Esophagus muscularis mucosa (tissue), 3 donors: ENCODE measurements at regions not wholly inside any gene's neighbourhood (a gene's known extent, or its start where the extent isn't known, plus 50 kb on each side); places are given as distances from the start of the nearest gene placed in this dataset.
"Not testable (repeated sequence)": the region's sequence is repeated elsewhere in the genome, so short reads cannot be mapped to it uniquely, and the experiment has no call there.

ENCODE experiments used
- POLR2AphosphoS5 ChIP-seq, 2 donors: sonication (generic); formaldehyde crosslinking; IDR thresholded peaks; one replicate each; pipeline ENCODE4 v1.6.1; 2017; ENCODE audit warnings: antibody characterized with exemption in 2 of 2
- TF ChIP-seq, protein P1 (sequence below), 3 experiments: fragments of 200-600 bp in 2 of 3; fragments of 450-650 bp in 1 of 3; sonication (generic) in 2 of 3; IDR thresholded peaks; one replicate each; pipeline ENCODE4 v1.5.1; 2017 to 2019; ENCODE audit warnings: antibody characterized with exemption in 3 of 3, mild to moderate bottlenecking in 2 of 3, moderate library complexity in 1 of 3

DNA sequence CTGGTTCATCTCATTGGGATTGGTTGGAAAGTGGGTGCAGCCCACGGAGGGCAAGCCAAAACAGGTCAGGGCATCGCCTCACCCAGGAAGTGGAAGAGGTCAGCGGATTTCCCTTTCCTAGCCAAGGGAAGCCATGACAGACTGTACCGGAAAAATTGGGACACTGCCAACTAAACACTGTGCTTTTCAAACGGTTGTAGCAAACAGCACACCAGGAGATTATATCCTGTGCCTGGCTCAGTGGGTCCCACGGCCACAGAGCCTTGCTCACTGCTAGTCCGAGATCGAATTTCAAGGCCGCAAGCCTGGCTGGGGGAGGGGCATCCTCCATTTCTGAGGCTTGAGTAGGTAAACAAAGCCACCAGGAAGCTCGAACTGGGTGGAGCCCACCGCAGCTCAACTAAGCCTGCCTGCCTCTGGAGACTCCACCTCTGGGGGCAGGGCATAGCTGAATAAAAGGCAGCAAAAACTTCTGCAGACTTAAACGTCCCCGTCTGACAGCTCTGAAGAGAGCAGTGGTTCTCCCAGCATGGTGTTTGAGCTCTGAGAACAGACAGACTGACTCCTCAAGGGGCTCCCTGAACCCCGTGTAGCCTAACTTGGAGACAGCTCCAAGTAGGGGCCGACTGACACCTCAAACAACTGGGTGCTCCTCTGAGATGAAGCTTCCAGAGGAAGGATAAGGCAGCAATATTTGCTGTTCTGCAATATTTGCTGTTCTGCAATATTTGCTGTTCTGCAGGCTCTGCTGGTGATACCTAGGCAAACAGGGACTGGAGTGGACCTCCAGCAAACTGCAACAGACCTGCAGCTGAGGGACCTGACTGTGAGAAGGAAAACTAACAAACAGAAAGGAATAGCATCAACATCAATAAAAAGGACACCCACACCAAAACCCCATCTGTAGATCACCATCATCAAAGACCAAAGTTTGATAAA lies 191.0 kb upstream of the IRAK1BP1 start:
- TF ChIP-seq, protein P1, sequence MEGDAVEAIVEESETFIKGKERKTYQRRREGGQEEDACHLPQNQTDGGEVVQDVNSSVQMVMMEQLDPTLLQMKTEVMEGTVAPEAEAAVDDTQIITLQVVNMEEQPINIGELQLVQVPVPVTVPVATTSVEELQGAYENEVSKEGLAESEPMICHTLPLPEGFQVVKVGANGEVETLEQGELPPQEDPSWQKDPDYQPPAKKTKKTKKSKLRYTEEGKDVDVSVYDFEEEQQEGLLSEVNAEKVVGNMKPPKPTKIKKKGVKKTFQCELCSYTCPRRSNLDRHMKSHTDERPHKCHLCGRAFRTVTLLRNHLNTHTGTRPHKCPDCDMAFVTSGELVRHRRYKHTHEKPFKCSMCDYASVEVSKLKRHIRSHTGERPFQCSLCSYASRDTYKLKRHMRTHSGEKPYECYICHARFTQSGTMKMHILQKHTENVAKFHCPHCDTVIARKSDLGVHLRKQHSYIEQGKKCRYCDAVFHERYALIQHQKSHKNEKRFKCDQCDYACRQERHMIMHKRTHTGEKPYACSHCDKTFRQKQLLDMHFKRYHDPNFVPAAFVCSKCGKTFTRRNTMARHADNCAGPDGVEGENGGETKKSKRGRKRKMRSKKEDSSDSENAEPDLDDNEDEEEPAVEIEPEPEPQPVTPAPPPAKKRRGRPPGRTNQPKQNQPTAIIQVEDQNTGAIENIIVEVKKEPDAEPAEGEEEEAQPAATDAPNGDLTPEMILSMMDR (IDR thresholded peaks at IDR 0.05), result not testable (repeated sequence)
- TF ChIP-seq POLR2AphosphoS5 (IDR thresholded peaks at IDR 0.05), result not testable (repeated sequence)
